ENCODE measurements at regions not wholly inside any gene's neighbourhood (a gene's known extent, or its start where the extent isn't known, plus 50 kb on each side); places are given as distances from the start of the nearest gene placed in this dataset.

DNA sequence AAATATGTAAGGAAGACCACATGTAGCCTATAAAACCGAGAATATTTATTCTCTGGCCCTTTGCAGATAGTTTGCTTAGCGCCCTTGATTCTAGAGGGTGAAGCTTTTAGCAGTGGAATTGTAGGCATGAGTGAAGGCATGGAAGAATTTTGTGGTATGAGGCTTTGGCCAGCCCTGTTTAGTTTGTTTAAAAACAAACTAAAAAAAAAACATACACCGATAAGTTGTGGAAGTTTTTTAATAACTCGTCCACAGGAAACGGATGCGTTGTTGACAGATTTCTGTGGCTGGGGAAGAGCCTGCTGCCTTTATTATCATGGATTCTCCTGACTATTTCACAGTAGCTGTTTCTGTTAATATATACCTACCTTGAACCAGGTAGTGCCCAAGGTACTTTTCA lies 194.7 kb upstream of the LNX1 start:
- Histone ChIP-seq H3K4me3 (ENCODE audit: low read depth, low read length) (no peak overlapping the region), H3K27me3 (replicated peaks) (no peaks in the 10 kb centered on the region), H3K27ac (no peak overlapping the region), H3K36me3 (replicated peaks) (no peaks in the 10 kb centered on the region)
- in situ Hi-C loops (cut with HindIII; ENCODE audit: low pct_ligation_motif_present, low sequenced_read_pairs), result no loop called here
- no peak for DNase-seq
- TF ChIP-seq, protein P1, sequence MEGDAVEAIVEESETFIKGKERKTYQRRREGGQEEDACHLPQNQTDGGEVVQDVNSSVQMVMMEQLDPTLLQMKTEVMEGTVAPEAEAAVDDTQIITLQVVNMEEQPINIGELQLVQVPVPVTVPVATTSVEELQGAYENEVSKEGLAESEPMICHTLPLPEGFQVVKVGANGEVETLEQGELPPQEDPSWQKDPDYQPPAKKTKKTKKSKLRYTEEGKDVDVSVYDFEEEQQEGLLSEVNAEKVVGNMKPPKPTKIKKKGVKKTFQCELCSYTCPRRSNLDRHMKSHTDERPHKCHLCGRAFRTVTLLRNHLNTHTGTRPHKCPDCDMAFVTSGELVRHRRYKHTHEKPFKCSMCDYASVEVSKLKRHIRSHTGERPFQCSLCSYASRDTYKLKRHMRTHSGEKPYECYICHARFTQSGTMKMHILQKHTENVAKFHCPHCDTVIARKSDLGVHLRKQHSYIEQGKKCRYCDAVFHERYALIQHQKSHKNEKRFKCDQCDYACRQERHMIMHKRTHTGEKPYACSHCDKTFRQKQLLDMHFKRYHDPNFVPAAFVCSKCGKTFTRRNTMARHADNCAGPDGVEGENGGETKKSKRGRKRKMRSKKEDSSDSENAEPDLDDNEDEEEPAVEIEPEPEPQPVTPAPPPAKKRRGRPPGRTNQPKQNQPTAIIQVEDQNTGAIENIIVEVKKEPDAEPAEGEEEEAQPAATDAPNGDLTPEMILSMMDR (IDR thresholded peaks at IDR 0.05; ENCODE audit: low read depth, low read length, missing control alignments), result no peak

DNA sequence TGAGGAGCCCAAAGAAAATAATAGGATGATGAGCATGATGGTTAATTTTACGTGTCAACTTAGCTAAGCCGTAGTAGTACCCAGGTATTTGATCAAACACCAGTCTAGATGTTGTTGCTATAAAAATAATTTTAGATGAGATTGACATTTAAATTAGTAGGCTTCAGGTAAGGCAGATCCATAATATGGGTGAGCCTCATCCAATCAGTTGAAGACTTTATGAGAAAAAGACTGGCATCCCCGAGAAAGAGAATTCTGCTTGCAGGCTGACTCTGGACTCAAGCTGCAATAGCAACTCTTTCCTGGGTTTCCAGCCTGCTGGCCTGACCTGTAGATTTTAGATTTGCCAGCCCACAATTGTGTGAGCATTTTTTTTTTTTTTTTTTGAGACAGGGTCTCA lies 192.8 kb upstream of the LNX1 start:
- DNase-seq, result no peak
- H3K4me3 ChIP-seq (ENCODE audit: low read depth, low read length), result no peak overlapping the region
- H3K36me3 ChIP-seq (replicated peaks), result no peaks in the 10 kb centered on the region
- no peaks in the 10 kb centered on the region for H3K27me3 ChIP-seq (replicated peaks)
- TF ChIP-seq, protein P1 (IDR thresholded peaks at IDR 0.05; ENCODE audit: low read depth, low read length, missing control alignments), result no peak
- H3K27ac ChIP-seq, result no peak overlapping the region
- in situ Hi-C loops (cut with HindIII; ENCODE audit: low pct_ligation_motif_present, low sequenced_read_pairs), result no loop called here

DNA sequence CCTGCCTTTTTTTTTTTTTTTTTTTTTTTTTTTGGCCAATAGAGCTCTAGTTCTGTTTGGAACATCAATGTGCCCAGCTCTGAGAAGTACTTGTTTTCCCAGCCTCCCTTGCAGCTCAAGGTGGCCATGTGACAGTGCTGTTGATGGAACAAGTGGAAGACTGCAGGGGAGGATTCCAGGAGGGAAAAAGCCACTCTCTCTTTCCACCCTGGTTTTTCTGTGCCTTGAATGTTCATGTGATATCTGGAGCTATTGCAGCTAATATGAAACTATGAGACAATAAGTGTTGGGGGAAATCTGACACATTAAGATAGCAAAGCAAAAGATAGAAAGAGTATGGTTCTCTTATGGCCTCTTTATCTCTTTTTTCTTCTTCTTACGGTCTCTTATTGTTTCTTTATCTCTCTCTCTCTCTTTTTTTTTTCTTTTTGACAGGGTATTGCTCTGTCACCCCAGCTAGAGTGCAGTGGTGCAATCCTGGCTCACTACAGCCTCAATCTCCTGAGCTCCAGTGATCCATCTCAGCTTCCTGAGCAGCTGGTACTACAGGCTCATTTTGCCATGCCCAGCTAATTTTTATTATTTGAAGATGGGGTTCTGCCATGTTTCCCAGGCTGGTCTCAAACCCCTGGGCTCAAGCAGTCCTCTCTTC lies 192.0 kb upstream of the LNX1 start:
- Histone ChIP-seq H3K27me3 (replicated peaks) (no peaks in the 10 kb centered on the region), H3K4me3 (ENCODE audit: low read depth, low read length) (no peak overlapping the region), H3K27ac (no peak overlapping the region), H3K36me3 (replicated peaks) (no peaks in the 10 kb centered on the region)
- TF ChIP-seq, protein P1 (IDR thresholded peaks at IDR 0.05; ENCODE audit: low read depth, low read length, missing control alignments), result no peak
- in situ Hi-C loops (cut with HindIII; ENCODE audit: low pct_ligation_motif_present, low sequenced_read_pairs), result no loop called here
- no peak for DNase-seq

DNA sequence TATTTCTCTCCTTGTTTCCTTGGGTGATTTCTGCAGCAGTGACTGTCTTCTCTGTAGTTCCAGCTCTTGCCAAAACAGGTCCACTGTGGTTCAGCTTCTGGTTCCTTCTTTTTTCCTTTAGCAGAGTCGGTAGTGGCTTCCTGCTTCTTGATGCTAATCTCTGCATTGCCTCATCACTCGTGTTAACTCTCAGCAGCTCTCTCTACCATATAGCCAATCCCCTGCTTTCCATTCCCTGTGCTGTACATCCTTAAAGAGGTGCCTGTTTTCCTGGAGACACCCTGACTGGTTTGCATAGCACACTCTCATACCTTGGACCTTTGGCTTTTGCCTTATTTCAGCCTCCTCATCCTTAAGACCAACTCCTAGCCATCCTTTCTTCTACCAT lies 191.2 kb upstream of the LNX1 start:
- TF ChIP-seq, protein P1 (IDR thresholded peaks at IDR 0.05; ENCODE audit: low read depth, low read length, missing control alignments), result no peak
- H3K27ac ChIP-seq, result no peak overlapping the region
- no peak for DNase-seq
- H3K4me3 ChIP-seq (ENCODE audit: low read depth, low read length), result no peak overlapping the region
- no peaks in the 10 kb centered on the region for H3K36me3 ChIP-seq (replicated peaks)
- no peaks in the 10 kb centered on the region for H3K27me3 ChIP-seq (replicated peaks)
- in situ Hi-C loops (cut with HindIII; ENCODE audit: low pct_ligation_motif_present, low sequenced_read_pairs), result no loop called here

DNA sequence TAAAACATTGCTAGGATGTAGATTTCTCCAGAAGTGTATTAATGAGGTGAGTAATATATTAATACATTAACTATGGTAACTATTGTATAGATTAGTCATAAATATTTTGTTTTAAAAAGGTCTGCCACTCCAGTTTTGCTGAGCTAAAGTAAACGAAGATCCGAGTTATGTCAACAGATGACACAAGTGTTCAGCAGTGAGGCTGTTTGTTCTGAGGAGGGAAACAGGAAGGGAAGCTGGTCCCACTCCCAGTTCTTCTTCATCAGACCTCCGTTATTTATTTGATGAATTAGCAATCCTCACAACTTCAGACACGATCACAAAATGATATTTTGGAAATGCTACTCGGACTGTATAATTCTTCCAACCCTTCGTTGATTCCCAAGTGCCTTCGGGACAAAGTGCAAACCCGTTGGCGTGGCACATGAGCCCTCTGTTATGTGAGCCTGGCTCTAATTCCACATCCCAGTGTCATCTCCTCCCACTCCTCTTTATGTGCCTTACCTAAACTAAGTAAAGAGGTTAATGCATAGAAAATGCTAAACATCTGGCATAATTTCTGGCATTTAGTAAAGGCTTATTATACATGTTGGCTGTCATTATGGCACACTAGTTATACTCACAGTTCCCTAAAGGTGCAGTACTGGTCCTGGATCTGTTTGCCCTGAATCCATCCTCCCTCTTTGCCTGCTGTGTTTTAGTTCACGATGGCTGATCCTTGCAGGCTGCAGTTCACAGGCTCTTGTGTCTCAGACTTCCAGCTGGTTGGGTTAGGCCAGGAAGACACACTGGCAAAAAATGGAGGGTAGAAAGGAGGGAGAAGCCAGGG lies 190.6 kb upstream of the LNX1 start:
- Histone ChIP-seq H3K36me3 (replicated peaks) (no peaks in the 10 kb centered on the region), H3K27me3 (replicated peaks) (no peaks in the 10 kb centered on the region), H3K27ac (no peak overlapping the region), H3K4me3 (ENCODE audit: low read depth, low read length) (no peak overlapping the region)
- in situ Hi-C loops (cut with HindIII; ENCODE audit: low pct_ligation_motif_present, low sequenced_read_pairs), result no loop called here
- DNase-seq, result peak; percentile 47
- TF ChIP-seq, protein P1 (IDR thresholded peaks at IDR 0.05; ENCODE audit: low read depth, low read length, missing control alignments), result no peak

All from brain microvascular endothelial cell (primary cell).